ENCODE measurements at regions not wholly inside any gene's neighbourhood (a gene's known extent, or its start where the extent isn't known, plus 50 kb on each side); places are given as distances from the start of the nearest gene placed in this dataset.
A peak's percentile ranks its signal among the peaks of the same experiment; 100 is the strongest.

DNA sequence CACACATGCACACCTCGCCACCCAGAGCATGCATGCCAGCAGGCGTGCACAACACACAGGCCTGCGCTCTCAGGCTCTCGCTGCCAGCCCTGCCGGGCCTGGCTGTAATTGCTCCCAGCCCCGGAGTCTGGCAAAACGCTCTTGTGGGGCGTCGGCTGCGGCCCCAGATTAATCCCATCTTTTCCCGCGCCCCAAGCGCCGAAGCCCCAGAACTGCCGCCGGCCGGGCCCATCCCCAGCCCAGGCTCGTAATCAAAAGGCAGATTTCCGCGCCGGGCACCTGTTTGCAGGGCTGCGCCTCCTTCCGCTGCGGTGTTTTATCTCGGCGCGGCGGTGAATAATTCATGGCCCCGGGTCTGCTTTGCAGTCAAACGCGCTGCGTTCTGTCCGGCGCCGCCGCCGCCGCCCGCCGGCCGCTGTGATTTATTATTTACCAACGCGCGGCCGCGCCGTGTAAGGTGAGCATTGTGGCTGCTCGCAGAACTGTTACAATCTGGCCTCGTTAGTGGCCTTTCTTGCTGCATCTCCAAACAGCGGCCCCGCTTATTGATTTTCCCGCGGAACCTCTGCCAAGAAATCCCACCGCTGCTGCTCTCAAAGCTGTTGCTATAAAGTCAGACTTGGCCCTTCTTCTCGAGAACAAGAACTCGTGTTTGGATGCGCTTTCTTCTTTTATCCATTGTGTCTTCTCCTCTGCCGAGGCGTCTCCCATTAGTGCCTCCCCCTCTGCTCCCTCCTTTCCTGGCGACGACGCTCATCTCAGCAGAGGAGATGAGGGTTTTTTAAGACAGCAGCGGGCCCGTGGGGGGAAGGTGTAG lies 126.1 kb downstream of the IRX5 start:
- DNase-seq (ENCODE audit: extremely low spot score) = peak; percentile 47
- TF ChIP-seq PKNOX1 (IDR thresholded peaks at IDR 0.05) = peak; percentile 83
- TF ChIP-seq ZNF384 (IDR thresholded peaks at IDR 0.05) = no peak
- ChIA-PET CTCF (no interaction called here), POLR2A (no interaction called here)

DNA sequence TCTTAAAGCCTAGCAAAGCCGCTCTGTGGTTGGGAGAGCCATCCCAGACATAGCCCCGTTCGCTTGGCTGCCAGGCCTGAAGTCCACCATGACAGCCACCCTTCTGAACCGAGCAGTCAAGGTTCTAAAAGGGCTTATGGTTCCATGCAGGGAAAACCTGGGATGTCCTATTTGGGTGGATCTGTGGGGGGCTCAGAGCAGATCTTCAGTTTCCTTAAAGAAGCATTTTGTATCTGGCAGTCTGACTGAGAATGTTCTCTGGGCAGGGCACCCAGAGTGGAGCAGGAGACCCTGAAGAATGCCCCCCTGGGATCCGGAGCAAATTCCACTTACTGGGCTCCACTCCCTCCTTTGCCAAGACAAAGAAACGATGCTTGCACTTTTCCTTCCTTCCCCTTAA lies 127.2 kb downstream of the IRX5 start:
- POLR2A ChIA-PET = no interaction called here
- TF ChIP-seq FOXK2 (IDR thresholded peaks at IDR 0.05) = no peak
- TF ChIP-seq ELF4 (IDR thresholded peaks at IDR 0.05) = no peak
- TF ChIP-seq SUZ12 (IDR thresholded peaks at IDR 0.05) = no peak
- TF ChIP-seq NFRKB (IDR thresholded peaks at IDR 0.05) = no peak
- no peak for TF ChIP-seq CTBP1 (IDR thresholded peaks at IDR 0.05; ENCODE audit: borderline replicate concordance)
- no peak for TF ChIP-seq LEF1 (IDR thresholded peaks at IDR 0.05; ENCODE audit: borderline replicate concordance)
- no peak for TF ChIP-seq FOXA1 (IDR thresholded peaks at IDR 0.05)
- TF ChIP-seq ARNT (IDR thresholded peaks at IDR 0.05) = no peak
- no peak for TF ChIP-seq TARDBP (IDR thresholded peaks at IDR 0.05)
- TF ChIP-seq PKNOX1 (IDR thresholded peaks at IDR 0.05) = no peak
- TF ChIP-seq ZNF384 (IDR thresholded peaks at IDR 0.05) = no peak
- no peak for TF ChIP-seq FOXM1 (IDR thresholded peaks at IDR 0.05; ENCODE audit: borderline replicate concordance)
- TF ChIP-seq BHLHE40 (IDR thresholded peaks at IDR 0.05; ENCODE audit: borderline replicate concordance) = no peak
- TF ChIP-seq L3MBTL2 (conservative IDR thresholded peaks at IDR 0.05) = no peak
- no peak for TF ChIP-seq HDGF (IDR thresholded peaks at IDR 0.05; ENCODE audit: borderline replicate concordance)
- TF ChIP-seq SP1 (IDR thresholded peaks at IDR 0.05) = no peak

GRCh38 chr16:55058576-55058975 lies 127.9 kb downstream of the IRX5 start:
- TF ChIP-seq FOXK2 (IDR thresholded peaks at IDR 0.05) (no peak), NFRKB (IDR thresholded peaks at IDR 0.05) (no peak), SP1 (IDR thresholded peaks at IDR 0.05) (no peak), L3MBTL2 (conservative IDR thresholded peaks at IDR 0.05) (no peak), PKNOX1 (IDR thresholded peaks at IDR 0.05) (no peak), TARDBP (IDR thresholded peaks at IDR 0.05) (no peak), SUZ12 (IDR thresholded peaks at IDR 0.05) (no peak), HDGF (IDR thresholded peaks at IDR 0.05; ENCODE audit: borderline replicate concordance) (no peak), CTBP1 (IDR thresholded peaks at IDR 0.05; ENCODE audit: borderline replicate concordance) (no peak), LEF1 (IDR thresholded peaks at IDR 0.05; ENCODE audit: borderline replicate concordance) (no peak), BHLHE40 (IDR thresholded peaks at IDR 0.05; ENCODE audit: borderline replicate concordance) (no peak), ZNF384 (IDR thresholded peaks at IDR 0.05) (no peak), ELF4 (IDR thresholded peaks at IDR 0.05) (no peak), FOXM1 (IDR thresholded peaks at IDR 0.05; ENCODE audit: borderline replicate concordance) (no peak), FOXA1 (IDR thresholded peaks at IDR 0.05) (no peak), ARNT (IDR thresholded peaks at IDR 0.05) (no peak)
- DNase-seq (ENCODE audit: extremely low spot score) = no peak
- CTCF ChIA-PET = no interaction called here
- POLR2A ChIA-PET = no interaction called here

More for the DNA sequence above, 127.2 kb downstream of the IRX5 start:
- DNase-seq (ENCODE audit: extremely low spot score) = no peak
- CTCF ChIA-PET = no interaction called here

DNA sequence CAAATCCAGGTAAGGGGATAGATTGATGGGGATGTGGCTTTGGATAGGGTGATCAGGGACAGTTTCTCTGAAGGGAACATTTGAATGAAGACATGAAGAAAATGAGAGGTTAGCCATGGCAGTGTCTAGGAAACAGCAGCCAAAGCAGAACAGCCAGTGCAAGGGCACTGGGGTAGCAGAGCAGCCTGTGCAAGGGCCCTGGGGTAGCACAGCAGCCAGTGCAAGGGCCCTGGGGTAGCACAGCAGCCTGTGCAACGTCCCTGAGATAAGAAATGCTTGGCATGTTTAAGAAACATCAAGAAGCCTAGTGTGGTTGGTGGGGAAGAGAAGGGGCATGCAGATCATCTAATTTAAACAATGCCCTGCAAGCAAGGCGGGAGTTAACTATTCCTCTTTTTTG lies 128.5 kb downstream of the IRX5 start:
- no peak for DNase-seq (ENCODE audit: extremely low spot score)
- POLR2A ChIA-PET = no interaction called here
- CTCF ChIA-PET = no interaction called here
- TF ChIP-seq BHLHE40 (IDR thresholded peaks at IDR 0.05; ENCODE audit: borderline replicate concordance) = no peak
- no peak for TF ChIP-seq SUZ12 (IDR thresholded peaks at IDR 0.05)
- TF ChIP-seq FOXA1 (IDR thresholded peaks at IDR 0.05) = no peak
- TF ChIP-seq FOXK2 (IDR thresholded peaks at IDR 0.05) = no peak
- no peak for TF ChIP-seq PKNOX1 (IDR thresholded peaks at IDR 0.05)
- no peak for TF ChIP-seq ZNF384 (IDR thresholded peaks at IDR 0.05)
- no peak for TF ChIP-seq L3MBTL2 (conservative IDR thresholded peaks at IDR 0.05)
- no peak for TF ChIP-seq ARNT (IDR thresholded peaks at IDR 0.05)
- TF ChIP-seq HDGF (IDR thresholded peaks at IDR 0.05; ENCODE audit: borderline replicate concordance) = no peak
- TF ChIP-seq NFRKB (IDR thresholded peaks at IDR 0.05) = no peak
- no peak for TF ChIP-seq SP1 (IDR thresholded peaks at IDR 0.05)
- TF ChIP-seq CTBP1 (IDR thresholded peaks at IDR 0.05; ENCODE audit: borderline replicate concordance) = no peak
- TF ChIP-seq ELF4 (IDR thresholded peaks at IDR 0.05) = no peak
- TF ChIP-seq FOXM1 (IDR thresholded peaks at IDR 0.05; ENCODE audit: borderline replicate concordance) = no peak
- no peak for TF ChIP-seq LEF1 (IDR thresholded peaks at IDR 0.05; ENCODE audit: borderline replicate concordance)
- no peak for TF ChIP-seq TARDBP (IDR thresholded peaks at IDR 0.05)

- CTCF ChIA-PET = no interaction called here
- no peak for DNase-seq (ENCODE audit: extremely low spot score)
- POLR2A ChIA-PET = no interaction called here
- TF ChIP-seq SP1 (IDR thresholded peaks at IDR 0.05) (no peak), SUZ12 (IDR thresholded peaks at IDR 0.05) (no peak), ELF4 (IDR thresholded peaks at IDR 0.05) (no peak), LEF1 (IDR thresholded peaks at IDR 0.05; ENCODE audit: borderline replicate concordance) (no peak), FOXK2 (IDR thresholded peaks at IDR 0.05) (no peak), L3MBTL2 (conservative IDR thresholded peaks at IDR 0.05) (no peak), ZNF384 (IDR thresholded peaks at IDR 0.05) (no peak), BHLHE40 (IDR thresholded peaks at IDR 0.05; ENCODE audit: borderline replicate concordance) (no peak), CTBP1 (IDR thresholded peaks at IDR 0.05; ENCODE audit: borderline replicate concordance) (no peak), FOXA1 (IDR thresholded peaks at IDR 0.05) (no peak), HDGF (IDR thresholded peaks at IDR 0.05; ENCODE audit: borderline replicate concordance) (no peak), ARNT (IDR thresholded peaks at IDR 0.05) (no peak), NFRKB (IDR thresholded peaks at IDR 0.05) (no peak)
Observed at GRCh38 chr16:55061126-55061525, 130.5 kb downstream of the IRX5 start.

All from HEK293T (cell line).